HEK293T (cell line): ENCODE measurements at regions not wholly inside any gene's neighbourhood (a gene's known extent, or its start where the extent isn't known, plus 50 kb on each side); places are given as distances from the start of the nearest gene placed in this dataset.

Experiments
- FOXA1 ChIP-seq: fragments of 450-650 bp; IDR thresholded peaks from 2 replicates; pipeline ENCODE4 v1.6.1; 2016; ENCODE audit warnings: mild to moderate bottlenecking
- FOXM1 ChIP-seq: fragments of 450-650 bp; IDR thresholded peaks from 2 replicates; pipeline ENCODE4 v1.6.1; 2017; ENCODE audit warnings: mild to moderate bottlenecking, borderline replicate concordance
- SUZ12 ChIP-seq: fragments of 450-650 bp; IDR thresholded peaks from 2 replicates; pipeline ENCODE4 v1.6.1; 2016; ENCODE audit warnings: mild to moderate bottlenecking

DNA sequence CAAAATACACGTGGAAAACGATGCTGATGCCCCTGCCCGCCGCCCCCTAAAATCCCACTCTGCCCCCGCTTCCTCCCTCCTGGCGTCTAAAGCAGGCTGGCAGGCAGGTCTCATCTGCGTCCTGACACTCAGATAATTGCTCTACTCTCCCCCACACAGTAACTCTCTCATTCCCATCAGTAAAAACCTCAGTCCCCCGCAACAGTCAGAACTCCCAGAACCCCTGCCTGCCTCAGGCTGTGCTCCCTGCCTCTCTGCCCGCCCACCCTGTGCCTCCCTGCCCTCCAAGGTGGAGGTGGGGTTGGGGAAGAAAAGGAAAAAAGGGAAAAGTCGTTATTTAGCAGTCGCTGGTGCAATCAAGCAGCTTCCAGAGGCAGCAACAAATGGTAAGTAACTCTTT lies 473.7 kb downstream of the EFNB2 start:
- TF ChIP-seq FOXA1 (no peak), SUZ12 (no peak), FOXM1 (no peak)
